Esophagus squamous epithelium (tissue), 4 donors: ENCODE measurements at regions not wholly inside any gene's neighbourhood (a gene's known extent, or its start where the extent isn't known, plus 50 kb on each side); places are given as distances from the start of the nearest gene placed in this dataset.

Source experiments
- POLR2A ChIP-seq, 4 donors: fragments of 450-650 bp; IDR thresholded peaks; one replicate each; pipeline ENCODE4 v1.6.1; 2017; ENCODE audit warnings: antibody characterized with exemption in 4 of 4, mild to moderate bottlenecking in 4 of 4, moderate library complexity in 3 of 4
- TF ChIP-seq, protein P1 (sequence below), 6 experiments: fragments of 450-650 bp in 4 of 6; fragments of 200-600 bp in 2 of 6; sonication (generic) in 2 of 6; IDR thresholded peaks; one replicate each; pipeline ENCODE4 v1.5.1; 2016 to 2019; ENCODE audit warnings: antibody characterized with exemption in 6 of 6, mild to moderate bottlenecking in 4 of 6, moderate library complexity in 4 of 6

DNA sequence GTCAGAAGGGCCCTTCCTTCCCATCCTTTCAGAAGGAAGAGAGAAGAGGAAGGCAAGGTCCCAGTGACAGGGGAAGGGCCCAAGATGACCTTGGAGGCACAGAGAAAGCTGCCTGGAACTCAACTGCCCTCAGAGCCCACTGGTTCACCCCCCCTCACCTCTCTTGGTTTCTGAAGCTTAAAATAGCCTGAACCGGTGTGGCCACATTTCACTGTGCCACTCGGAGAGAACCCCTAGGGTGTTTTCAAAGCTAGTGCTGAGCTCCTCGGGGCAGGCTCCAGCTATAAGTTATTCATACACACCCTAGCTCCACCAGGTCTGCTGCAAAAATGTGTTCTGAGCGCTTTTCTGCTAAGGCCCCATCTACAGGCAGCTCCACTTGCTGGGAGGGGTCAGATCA lies 60.9 kb upstream of the ADRB1 start:
- TF ChIP-seq POLR2A (IDR thresholded peaks at IDR 0.05) = no peak
- TF ChIP-seq, protein P1, sequence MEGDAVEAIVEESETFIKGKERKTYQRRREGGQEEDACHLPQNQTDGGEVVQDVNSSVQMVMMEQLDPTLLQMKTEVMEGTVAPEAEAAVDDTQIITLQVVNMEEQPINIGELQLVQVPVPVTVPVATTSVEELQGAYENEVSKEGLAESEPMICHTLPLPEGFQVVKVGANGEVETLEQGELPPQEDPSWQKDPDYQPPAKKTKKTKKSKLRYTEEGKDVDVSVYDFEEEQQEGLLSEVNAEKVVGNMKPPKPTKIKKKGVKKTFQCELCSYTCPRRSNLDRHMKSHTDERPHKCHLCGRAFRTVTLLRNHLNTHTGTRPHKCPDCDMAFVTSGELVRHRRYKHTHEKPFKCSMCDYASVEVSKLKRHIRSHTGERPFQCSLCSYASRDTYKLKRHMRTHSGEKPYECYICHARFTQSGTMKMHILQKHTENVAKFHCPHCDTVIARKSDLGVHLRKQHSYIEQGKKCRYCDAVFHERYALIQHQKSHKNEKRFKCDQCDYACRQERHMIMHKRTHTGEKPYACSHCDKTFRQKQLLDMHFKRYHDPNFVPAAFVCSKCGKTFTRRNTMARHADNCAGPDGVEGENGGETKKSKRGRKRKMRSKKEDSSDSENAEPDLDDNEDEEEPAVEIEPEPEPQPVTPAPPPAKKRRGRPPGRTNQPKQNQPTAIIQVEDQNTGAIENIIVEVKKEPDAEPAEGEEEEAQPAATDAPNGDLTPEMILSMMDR (IDR thresholded peaks at IDR 0.05) = no peak
